Activated naive CD4-positive, alpha-beta T cell treated with anti-CD3 and anti-CD28 coated beads, Interleukin-2, amount 10 ng/mL, durations not matched to agents 7 days and 5 days (primary cell): ENCODE measurements at regions not wholly inside any gene's neighbourhood (a gene's known extent, or its start where the extent isn't known, plus 50 kb on each side); places are given as distances from the start of the nearest gene placed in this dataset.
"Not testable (repeated sequence)": the region's sequence is repeated elsewhere in the genome, so short reads cannot be mapped to it uniquely, and the experiment has no call there.

Experiments used
- CTCF ChIA-PET: fragments of 350-600 bp; sonication (Branson Sonifier 250); formaldehyde crosslinking; loops from one replicate; lab custom pipeline; 2021; ENCODE audit warnings: antibody characterized with exemption; lab: Charles Lee
- DNase-seq: peaks from one replicate; pipeline ENCODE4 v3.0.0-alpha.2; 2020
- H3K27ac Mint-ChIP-seq: one replicate; pipeline ENCODE4 v1.8.0; 2021; ENCODE audit warnings: mild to moderate bottlenecking, moderate library complexity, mixed read lengths
- H3K27me3 Mint-ChIP-seq: one replicate; pipeline ENCODE4 v1.8.0; 2021; ENCODE audit warnings: mild to moderate bottlenecking, mixed read lengths
- H3K36me3 Mint-ChIP-seq: one replicate; pipeline ENCODE4 v1.8.0; 2021; ENCODE audit warnings: mixed read lengths
- H3K4me1 Mint-ChIP-seq: one replicate; pipeline ENCODE4 v1.8.0; 2021; ENCODE audit warnings: mixed read lengths
- H3K4me3 Mint-ChIP-seq: one replicate; pipeline ENCODE4 v1.8.0; 2021; ENCODE audit warnings: mild to moderate bottlenecking, moderate library complexity, mixed read lengths
- H3K9me3 Mint-ChIP-seq: one replicate; pipeline ENCODE4 v1.8.0; 2021; ENCODE audit warnings: mixed read lengths

GRCh38 chr13:111005808-111006505 lies 91.1 kb upstream of the ANKRD10 start:
- no peak overlapping the region for H3K4me3 Mint-ChIP-seq
- no peaks in the 10 kb centered on the region for H3K36me3 Mint-ChIP-seq
- H3K27ac Mint-ChIP-seq: no peak overlapping the region
- CTCF ChIA-PET: interaction anchor here (1.2 kb wide), 1 partner anchor 61 kb away, joined by 3 read pairs; no protein-coding TSS in a partner anchor
- peaks cover 3% of the 10 kb centered on the region for H3K4me1 Mint-ChIP-seq
- DNase-seq: no peak
- no peaks in the 10 kb centered on the region for H3K9me3 Mint-ChIP-seq
- peaks cover 23% of the 10 kb centered on the region for H3K27me3 Mint-ChIP-seq

GRCh38 chr13:111005364-111005763 lies 90.5 kb upstream of the ANKRD10 start:
- Mint-ChIP-seq H3K4me1 (no peaks in the 10 kb centered on the region), H3K27ac (no peak overlapping the region), H3K27me3 (peaks cover 24% of the 10 kb centered on the region), H3K36me3 (no peaks in the 10 kb centered on the region), H3K4me3 (no peak overlapping the region), H3K9me3 (no peaks in the 10 kb centered on the region)
- DNase-seq: no peak
- CTCF ChIA-PET: interaction anchor here (1.2 kb wide), 1 partner anchor 60 kb away, joined by 3 read pairs; no protein-coding TSS in a partner anchor

GRCh38 chr13:111004444-111004843 lies 89.6 kb upstream of the ANKRD10 start:
- H3K4me3 Mint-ChIP-seq: no peak overlapping the region

GRCh38 chr13:111001636-111002035 lies 86.8 kb upstream of the ANKRD10 start:
- Mint-ChIP-seq H3K27me3 (peaks cover 42% of the 10 kb centered on the region), H3K4me3 (no peak overlapping the region), H3K4me1 (no peaks in the 10 kb centered on the region), H3K27ac (no peak overlapping the region), H3K36me3 (no peaks in the 10 kb centered on the region), H3K9me3 (no peaks in the 10 kb centered on the region)
- CTCF ChIA-PET: no interaction called here
- no peak for DNase-seq

More at GRCh38 chr13:111004444-111004843, 89.6 kb upstream of the ANKRD10 start:
- peaks cover 30% of the 10 kb centered on the region for H3K27me3 Mint-ChIP-seq
- no peaks in the 10 kb centered on the region for H3K36me3 Mint-ChIP-seq
- DNase-seq: no peak
- H3K9me3 Mint-ChIP-seq: no peaks in the 10 kb centered on the region
- no peaks in the 10 kb centered on the region for H3K4me1 Mint-ChIP-seq
- CTCF ChIA-PET: no interaction called here
- no peak overlapping the region for H3K27ac Mint-ChIP-seq

- DNase-seq: no peak
- CTCF ChIA-PET: no interaction called here
These were observed 78.9 kb upstream of the ANKRD10 start for GRCh38 chr13:110993788-110994187.

GRCh38 chr13:110991991-110992508 lies 77.2 kb upstream of the ANKRD10 start:
- Mint-ChIP-seq H3K4me3 (no peak overlapping the region), H3K36me3 (no peaks in the 10 kb centered on the region), H3K4me1 (no peaks in the 10 kb centered on the region), H3K9me3 (no peaks in the 10 kb centered on the region), H3K27me3 (peaks cover 28% of the 10 kb centered on the region), H3K27ac (no peak overlapping the region)
- CTCF ChIA-PET: no interaction called here
- no peak for DNase-seq

More at GRCh38 chr13:110993788-110994187, 78.9 kb upstream of the ANKRD10 start:
- Mint-ChIP-seq H3K4me1 (no peaks in the 10 kb centered on the region), H3K27ac (no peak overlapping the region), H3K27me3 (peaks cover 40% of the 10 kb centered on the region), H3K9me3 (no peaks in the 10 kb centered on the region), H3K36me3 (no peaks in the 10 kb centered on the region), H3K4me3 (no peak overlapping the region)

- no peak for DNase-seq
- H3K27ac Mint-ChIP-seq: no peak overlapping the region
- H3K27me3 Mint-ChIP-seq: peaks cover 10% of the 10 kb centered on the region
- no peaks in the 10 kb centered on the region for H3K4me1 Mint-ChIP-seq
- H3K9me3 Mint-ChIP-seq: no peaks in the 10 kb centered on the region
- no peak overlapping the region for H3K4me3 Mint-ChIP-seq
- CTCF ChIA-PET: no interaction called here
- no peaks in the 10 kb centered on the region for H3K36me3 Mint-ChIP-seq
These were observed 74.5 kb upstream of the ANKRD10 start for GRCh38 chr13:110989331-110989730.

GRCh38 chr13:110985541-110985940 lies 70.7 kb upstream of the ANKRD10 start:
- Mint-ChIP-seq H3K36me3 (no peaks in the 10 kb centered on the region), H3K4me3 (no peak overlapping the region), H3K4me1 (no peaks in the 10 kb centered on the region), H3K9me3 (no peaks in the 10 kb centered on the region), H3K27me3 (peaks cover 9% of the 10 kb centered on the region), H3K27ac (no peak overlapping the region)
- DNase-seq: no peak
- CTCF ChIA-PET: no interaction called here

GRCh38 chr13:110984798-110985197 lies 69.9 kb upstream of the ANKRD10 start:
- H3K9me3 Mint-ChIP-seq: no peaks in the 10 kb centered on the region
- peaks cover 9% of the 10 kb centered on the region for H3K27me3 Mint-ChIP-seq
- CTCF ChIA-PET: no interaction called here
- no peaks in the 10 kb centered on the region for H3K4me1 Mint-ChIP-seq
- H3K27ac Mint-ChIP-seq: no peak overlapping the region
- no peak for DNase-seq
- H3K36me3 Mint-ChIP-seq: no peaks in the 10 kb centered on the region
- H3K4me3 Mint-ChIP-seq: no peak overlapping the region

GRCh38 chr13:110984381-110984780 lies 69.5 kb upstream of the ANKRD10 start:
- CTCF ChIA-PET: no interaction called here
- Mint-ChIP-seq H3K36me3 (no peaks in the 10 kb centered on the region), H3K4me3 (no peak overlapping the region), H3K27ac (no peak overlapping the region), H3K4me1 (no peaks in the 10 kb centered on the region), H3K27me3 (peaks cover 9% of the 10 kb centered on the region), H3K9me3 (no peaks in the 10 kb centered on the region)
- DNase-seq: no peak

- Mint-ChIP-seq H3K36me3 (no peaks in the 10 kb centered on the region), H3K9me3 (no peaks in the 10 kb centered on the region), H3K4me1 (no peaks in the 10 kb centered on the region), H3K27me3 (peaks cover 9% of the 10 kb centered on the region), H3K27ac (no peak overlapping the region), H3K4me3 (no peak overlapping the region)
- CTCF ChIA-PET: no interaction called here
- DNase-seq: no peak
These were observed 68.4 kb upstream of the ANKRD10 start for GRCh38 chr13:110983241-110983640.

GRCh38 chr13:110981379-110981778 lies 66.5 kb upstream of the ANKRD10 start:
- Mint-ChIP-seq H3K4me3 (no peak overlapping the region), H3K27ac (no peak overlapping the region), H3K9me3 (no peaks in the 10 kb centered on the region), H3K27me3 (peaks cover 13% of the 10 kb centered on the region), H3K4me1 (no peaks in the 10 kb centered on the region), H3K36me3 (no peaks in the 10 kb centered on the region)
- DNase-seq: no peak
- CTCF ChIA-PET: no interaction called here

- Mint-ChIP-seq H3K27ac (no peak overlapping the region), H3K36me3 (no peaks in the 10 kb centered on the region), H3K27me3 (peaks cover 17% of the 10 kb centered on the region), H3K9me3 (no peaks in the 10 kb centered on the region), H3K4me3 (no peak overlapping the region), H3K4me1 (no peaks in the 10 kb centered on the region)
- CTCF ChIA-PET: no interaction called here
- no peak for DNase-seq
These were observed 66.1 kb upstream of the ANKRD10 start for GRCh38 chr13:110980921-110981320.

GRCh38 chr13:110979149-110979548 lies 64.3 kb upstream of the ANKRD10 start:
- DNase-seq, H3K9me3 Mint-ChIP-seq, H3K36me3 Mint-ChIP-seq, H3K27ac Mint-ChIP-seq, H3K4me3 Mint-ChIP-seq, H3K4me1 Mint-ChIP-seq, CTCF ChIA-PET: not testable (repeated sequence)
- H3K27me3 Mint-ChIP-seq: peaks cover 22% of the 10 kb centered on the region

- H3K27ac Mint-ChIP-seq: no peak overlapping the region
- no peaks in the 10 kb centered on the region for H3K9me3 Mint-ChIP-seq
- CTCF ChIA-PET: no interaction called here
- no peak for DNase-seq
- no peaks in the 10 kb centered on the region for H3K36me3 Mint-ChIP-seq
- no peaks in the 10 kb centered on the region for H3K4me1 Mint-ChIP-seq
- H3K4me3 Mint-ChIP-seq: no peak overlapping the region
- H3K27me3 Mint-ChIP-seq: peaks cover 22% of the 10 kb centered on the region
These were observed 63.5 kb upstream of the ANKRD10 start for GRCh38 chr13:110978390-110978789.
